Left ventricle myocardium inferior (tissue), 1 donor: ENCODE measurements at regions not wholly inside any gene's neighbourhood (a gene's known extent, or its start where the extent isn't known, plus 50 kb on each side); places are given as distances from the start of the nearest gene placed in this dataset.

Source experiments
- DNase-seq: peaks from one replicate; pipeline ENCODE4 v3.0.0-alpha.2; 2020
- H3K27ac ChIP-seq: fragments of 200-600 bp; replicated peaks from 2 replicates; pipeline ENCODE4 v1.8.0; 2021
- H3K27me3 ChIP-seq: fragments of 200-600 bp; 2 replicates; pipeline ENCODE4 v1.8.0; 2021; ENCODE audit warnings: low read depth
- H3K36me3 ChIP-seq: fragments of 200-600 bp; 2 replicates; pipeline ENCODE4 v1.8.0; 2021
- H3K4me1 ChIP-seq: fragments of 200-600 bp; 2 replicates; pipeline ENCODE4 v1.8.0; 2021
- H3K4me3 ChIP-seq: fragments of 200-600 bp; 2 replicates; pipeline ENCODE4 v1.8.0; 2021; ENCODE audit warnings: mild to moderate bottlenecking, moderate library complexity
- H3K9me3 ChIP-seq: fragments of 200-600 bp; replicated peaks from 2 replicates; pipeline ENCODE4 v1.8.0; 2021
- CTCF ChIP-seq: fragments of 200-600 bp; IDR thresholded peaks from 2 replicates; pipeline ENCODE4 v1.8.0; 2021; ENCODE audit warnings: antibody characterized with exemption, mild to moderate bottlenecking, borderline replicate concordance
- intact Hi-C: fragments of 100-400 bp; cut with micrococcal nuclease; formaldehyde crosslinking; loops from one replicate; pipeline ENCODE4 v1.11.0; 2022
- donor health status: DM: no; HTN: yes; CAD: no; lungs with severe emphysema.

GRCh38 chr18:55850904-55851303 lies 262.9 kb upstream of the TCF4 start:
- Histone ChIP-seq H3K27me3 (no peaks in the 10 kb centered on the region), H3K27ac (no peak overlapping the region), H3K4me3 (no peak overlapping the region), H3K9me3 (no peaks in the 10 kb centered on the region), H3K36me3 (no peaks in the 10 kb centered on the region), H3K4me1 (no peaks in the 10 kb centered on the region)
- TF ChIP-seq CTCF = no peak
- intact Hi-C loops = no loop called here
- DNase-seq = no peak

DNA sequence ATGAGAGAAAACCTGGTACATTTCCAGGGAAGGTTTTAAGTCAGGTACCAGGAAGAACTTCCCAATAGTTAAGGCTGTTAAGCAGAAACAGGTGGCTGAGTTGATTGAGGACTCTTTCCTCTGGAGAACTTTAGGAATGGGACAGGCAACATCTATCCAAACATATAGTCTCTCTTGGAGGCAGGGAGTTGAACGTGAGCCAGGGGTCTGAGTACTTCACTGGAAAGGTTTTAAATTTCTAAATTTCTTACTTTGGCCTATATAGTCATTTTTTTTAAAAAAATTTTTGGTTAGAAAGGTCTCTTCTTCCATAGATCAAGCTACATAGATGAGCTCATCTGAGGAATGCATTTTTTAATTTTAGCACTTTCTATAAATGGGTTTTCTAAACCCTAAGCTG lies 261.4 kb upstream of the TCF4 start:
- H3K9me3 ChIP-seq = no peaks in the 10 kb centered on the region
- intact Hi-C loops = no loop called here
- no peak overlapping the region for H3K27ac ChIP-seq
- no peak overlapping the region for H3K4me3 ChIP-seq
- no peak for DNase-seq
- no peaks in the 10 kb centered on the region for H3K27me3 ChIP-seq
- H3K36me3 ChIP-seq = no peaks in the 10 kb centered on the region
- H3K4me1 ChIP-seq = no peaks in the 10 kb centered on the region
- TF ChIP-seq CTCF = no peak

- Histone ChIP-seq H3K4me1 (no peaks in the 10 kb centered on the region), H3K4me3 (no peak overlapping the region), H3K9me3 (no peaks in the 10 kb centered on the region), H3K27me3 (no peaks in the 10 kb centered on the region), H3K36me3 (no peaks in the 10 kb centered on the region), H3K27ac (no peak overlapping the region)
- TF ChIP-seq CTCF = no peak
- intact Hi-C loops = no loop called here
- no peak for DNase-seq
These were observed 260.0 kb upstream of the TCF4 start for GRCh38 chr18:55847960-55848359.

DNA sequence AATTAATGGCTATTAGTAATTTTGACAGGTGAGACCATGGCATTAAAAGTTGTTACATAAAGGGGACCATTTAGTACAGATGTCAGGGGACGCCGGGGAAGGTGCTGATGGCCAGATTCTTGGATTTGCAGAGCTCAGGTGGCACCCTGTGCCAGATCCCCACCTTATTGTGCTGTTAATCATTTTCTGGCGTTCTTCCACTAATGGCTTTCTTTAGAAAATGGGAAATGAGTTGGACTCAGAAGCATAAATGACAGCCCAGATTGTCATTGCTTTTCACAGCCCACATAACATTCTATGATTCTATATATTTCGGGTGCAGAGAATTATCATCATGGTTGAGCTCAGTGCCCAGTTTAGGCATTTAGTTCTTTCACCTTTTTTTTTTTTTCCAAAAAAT lies 257.2 kb upstream of the TCF4 start:
- Histone ChIP-seq H3K9me3 (peaks cover 18% of the 10 kb centered on the region), H3K4me3 (no peak overlapping the region), H3K27ac (no peak overlapping the region), H3K4me1 (no peaks in the 10 kb centered on the region), H3K27me3 (no peaks in the 10 kb centered on the region), H3K36me3 (no peaks in the 10 kb centered on the region)
- intact Hi-C loops = no loop called here
- DNase-seq = no peak
- no peak for TF ChIP-seq CTCF

GRCh38 chr18:55844382-55844781 lies 256.4 kb upstream of the TCF4 start:
- no peak for DNase-seq
- intact Hi-C loops = no loop called here
- no peaks in the 10 kb centered on the region for H3K4me1 ChIP-seq

More at GRCh38 chr18:55844382-55844781, 256.4 kb upstream of the TCF4 start:
- Histone ChIP-seq H3K9me3 (peaks cover 21% of the 10 kb centered on the region), H3K27me3 (no peaks in the 10 kb centered on the region), H3K4me3 (no peak overlapping the region), H3K27ac (no peak overlapping the region), H3K36me3 (no peaks in the 10 kb centered on the region)
- TF ChIP-seq CTCF = no peak
